Heart left ventricle (tissue), 16 donors: ENCODE measurements at regions not wholly inside any gene's neighbourhood (a gene's known extent, or its start where the extent isn't known, plus 50 kb on each side); places are given as distances from the start of the nearest gene placed in this dataset.

ENCODE experiments used
- ATAC-seq, 4 donors: fragments of 200-7000 bp; cut with Tn5 transposase; one replicate each; pipeline ENCODE4 v1.9.1; 2020 to 2022; ENCODE audit warnings: moderate library complexity in 4 of 4, mild to moderate bottlenecking in 3 of 4, moderate number of reproducible peaks in 1 of 4
- DNase-seq, 5 donors: peaks; one replicate each; pipeline ENCODE4 v3.0.0-alpha.2; 2020
- H3K27ac ChIP-seq, 12 donors: fragments of 200-600 bp; sonication (generic) in 4 of 12; one replicate each; pipeline versions ENCODE4 v1.5.0 to v1.8.0; 2016 to 2022; ENCODE audit warnings: mild to moderate bottlenecking in 2 of 12
- H3K27me3 ChIP-seq, 9 donors: fragments of 200-600 bp; sonication (generic) in 2 of 9; one replicate each; pipeline versions ENCODE4 v1.5.1 to v1.8.0; 2016 to 2022; ENCODE audit warnings: mild to moderate bottlenecking in 3 of 9
- H3K36me3 ChIP-seq, 9 donors: fragments of 200-600 bp; sonication (generic) in 2 of 9; one replicate each; pipeline versions ENCODE4 v1.5.0 to v1.8.0; 2018 to 2022; ENCODE audit warnings: mild to moderate bottlenecking in 2 of 9
- H3K4me1 ChIP-seq, 12 donors: fragments of 200-600 bp; sonication (generic) in 4 of 12; one replicate each; pipeline versions ENCODE4 v1.5.0 to v1.8.0; 2016 to 2022; ENCODE audit warnings: mild to moderate bottlenecking in 3 of 12
- H3K4me3 ChIP-seq, 12 donors: fragments of 200-600 bp; sonication (generic) in 4 of 12; one replicate each; pipeline versions ENCODE4 v1.5.0 to v1.8.0; 2017 to 2022; ENCODE audit warnings: mild to moderate bottlenecking in 9 of 12, moderate library complexity in 4 of 12
- H3K9me3 ChIP-seq, 12 donors: fragments of 200-600 bp; sonication (generic) in 4 of 12; one replicate each; pipeline versions ENCODE4 v1.5.0 to v1.8.0; 2016 to 2022; ENCODE audit warnings: mild to moderate bottlenecking in 1 of 12
- POLR2A ChIP-seq, 2 donors: fragments of 450-650 bp; IDR thresholded peaks; one replicate each; pipeline ENCODE4 v1.6.1; 2017; ENCODE audit warnings: antibody characterized with exemption in 2 of 2, mild to moderate bottlenecking in 2 of 2, moderate library complexity in 2 of 2
- WGBS, 4 donors: extraction: QIAGEN DNeasy Blood & Tissue Kit in 2 of 4; methylation state at CpG; one replicate each; pipeline versions ENCODE4 v1.1.5 to v1.1.7; 2013 to 2018; 5-methylcytosine and 5-hydroxymethylcytosine counted together
- intact Hi-C, 10 donors: fragments of 100-400 bp; cut with DNase I; formaldehyde crosslinking; loops; one replicate each; pipeline versions ENCODE4 v1.11.1 to v1.14.2; 2022
- TF ChIP-seq, protein P1 (sequence below), 12 donors: fragments of 200-600 bp; sonication (generic) in 4 of 12; IDR thresholded peaks; one replicate each; pipeline versions ENCODE4 v1.5.0 to v1.8.0; 2018 to 2022; ENCODE audit warnings: antibody characterized with exemption in 12 of 12, mild to moderate bottlenecking in 5 of 12
- donor health status: ischemic (EF 13 %, LVEDD 7.1; RV severe dilation, severe dysfunction).
- donor health status: healthy with polysubstance abuse.
- donor health status: DM: no; HTN: yes; CAD: no.
- donor health status: DM: no; HTN: no; CAD: no.
- donor health status: ischemic (EF 25% LVEDD 6.9; RV normal size, moderate dysfunction).
- donor health status: ischemic (EF 25% LVEDD 5.7; RV mildly dilated, moderate dysfunction).
- donor health status: healthy.
- donor health status: DM: yes; HTN: yes; CAD: no.
- donor health status: ischemic (EF 35%, LVEDD 5.7; RV mildly dilated, moderate dysfunction).
- donor health status: nonischemic (EF 11% LVEDD 7.7; RV severe dilation, severe dysfunction).
- donor health status: DM: yes; HTN: yes; CAD: no.
- donor health status: PGD.
- donor health status: ischemic (EF 29% LVEDD 5.4; RV normal size, mild dysfunction).
- donor health status: nonischemic (EF 23%, LVEDD 6.1; RV moderate dilation, normal function).

- peaks cover 0 to 2% (median 0%) of the 10 kb centered on the region in 12 donors for H3K9me3 ChIP-seq
- intact Hi-C loops = no loop called here
- no peak overlapping the region for H3K4me3 ChIP-seq
- ATAC-seq (no peak), DNase-seq (no peak)
- no peaks in the 10 kb centered on the region for H3K36me3 ChIP-seq
- no peaks in the 10 kb centered on the region for H3K27me3 ChIP-seq
- 64 to 72% (median 70%) methylated on average over 4 of the region's 4 CpGs for WGBS, 4 donors
- TF ChIP-seq, protein P1, sequence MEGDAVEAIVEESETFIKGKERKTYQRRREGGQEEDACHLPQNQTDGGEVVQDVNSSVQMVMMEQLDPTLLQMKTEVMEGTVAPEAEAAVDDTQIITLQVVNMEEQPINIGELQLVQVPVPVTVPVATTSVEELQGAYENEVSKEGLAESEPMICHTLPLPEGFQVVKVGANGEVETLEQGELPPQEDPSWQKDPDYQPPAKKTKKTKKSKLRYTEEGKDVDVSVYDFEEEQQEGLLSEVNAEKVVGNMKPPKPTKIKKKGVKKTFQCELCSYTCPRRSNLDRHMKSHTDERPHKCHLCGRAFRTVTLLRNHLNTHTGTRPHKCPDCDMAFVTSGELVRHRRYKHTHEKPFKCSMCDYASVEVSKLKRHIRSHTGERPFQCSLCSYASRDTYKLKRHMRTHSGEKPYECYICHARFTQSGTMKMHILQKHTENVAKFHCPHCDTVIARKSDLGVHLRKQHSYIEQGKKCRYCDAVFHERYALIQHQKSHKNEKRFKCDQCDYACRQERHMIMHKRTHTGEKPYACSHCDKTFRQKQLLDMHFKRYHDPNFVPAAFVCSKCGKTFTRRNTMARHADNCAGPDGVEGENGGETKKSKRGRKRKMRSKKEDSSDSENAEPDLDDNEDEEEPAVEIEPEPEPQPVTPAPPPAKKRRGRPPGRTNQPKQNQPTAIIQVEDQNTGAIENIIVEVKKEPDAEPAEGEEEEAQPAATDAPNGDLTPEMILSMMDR (IDR thresholded peaks at IDR 0.05) = no peak
- no peak for TF ChIP-seq POLR2A (IDR thresholded peaks at IDR 0.05)
- no peak overlapping the region for H3K27ac ChIP-seq
- H3K4me1 ChIP-seq = no peaks in the 10 kb centered on the region
Observed at GRCh38 chr2:79375817-79376216, 137.0 kb upstream of the CTNNA2 start.

- no peak for ATAC-seq
Observed at GRCh38 chr2:79373358-79374130, 139.3 kb upstream of the CTNNA2 start.

DNA sequence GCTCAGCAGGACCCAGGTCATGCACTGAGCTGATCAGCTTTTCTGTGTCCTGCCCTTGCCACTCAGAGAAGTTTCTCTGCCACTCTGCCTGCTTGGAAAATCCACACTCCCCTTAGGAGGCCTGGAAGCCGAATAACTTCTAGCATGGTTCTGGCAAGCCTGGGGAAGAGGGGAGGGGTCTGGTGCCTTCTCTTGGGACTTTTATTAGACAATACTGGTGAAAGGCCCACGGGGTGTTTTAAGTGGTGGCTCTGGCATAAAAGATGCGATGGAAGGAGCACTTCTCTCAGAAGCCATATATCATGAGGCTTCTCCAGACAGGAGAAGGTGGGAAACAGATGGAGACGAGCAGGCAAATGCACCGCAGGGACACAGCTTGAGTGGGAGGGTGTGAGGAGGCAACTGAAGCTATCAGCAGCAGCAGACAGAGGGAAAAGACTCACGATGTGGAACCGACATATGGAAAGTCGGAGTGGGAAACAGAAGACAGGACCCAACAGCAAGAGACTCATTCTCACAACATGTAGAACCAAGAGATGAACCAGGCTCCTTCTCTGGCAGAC is 141.8 kb upstream of the CTNNA2 start:
- intact Hi-C loops = no loop called here

More at GRCh38 chr2:79373358-79374130, 139.3 kb upstream of the CTNNA2 start:
- intact Hi-C loops = no loop called here
- Histone ChIP-seq H3K4me3 (no peak overlapping the region), H3K27me3 (no peaks in the 10 kb centered on the region), H3K9me3 (peaks cover 0 to 2% (median 0%) of the 10 kb centered on the region in 12 donors), H3K36me3 (no peaks in the 10 kb centered on the region), H3K4me1 (no peaks in the 10 kb centered on the region), H3K27ac (no peak overlapping the region)
- WGBS, 4 donors = 21 to 25% (median 24%) methylated on average over 3 to 4 of the region's 4 CpGs
- DNase-seq = no peak
- no peak for TF ChIP-seq POLR2A (IDR thresholded peaks at IDR 0.05)
- TF ChIP-seq, protein P1 (IDR thresholded peaks at IDR 0.05) = no peak

DNA sequence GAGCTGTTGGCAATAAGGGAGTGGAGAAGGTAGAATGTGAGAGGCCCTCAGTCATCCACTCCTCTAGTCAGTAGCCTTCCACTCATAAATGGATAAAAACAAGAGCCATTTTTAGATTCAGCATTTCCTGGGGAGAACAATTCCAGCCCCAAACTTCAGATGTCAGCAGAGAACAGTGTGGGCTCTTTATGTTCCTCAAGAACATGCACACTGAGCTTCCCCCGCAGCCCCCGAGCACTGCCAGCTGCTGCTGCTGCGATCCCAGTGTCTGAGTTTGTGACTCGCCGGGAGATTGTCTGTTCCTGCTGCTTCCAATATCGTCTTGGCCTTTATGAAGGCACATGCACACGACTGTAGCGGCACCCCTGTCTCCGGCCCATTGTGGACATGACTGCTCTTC is 143.7 kb upstream of the CTNNA2 start:
- DNase-seq (no peak), ATAC-seq (no peak)
- 71 to 81% (median 76%) methylated on average over 9 of the region's 9 CpGs for WGBS, 4 donors
- Histone ChIP-seq H3K4me3 (no peak overlapping the region), H3K27me3 (no peaks in the 10 kb centered on the region), H3K4me1 (no peaks in the 10 kb centered on the region), H3K27ac (no peak overlapping the region), H3K36me3 (no peaks in the 10 kb centered on the region), H3K9me3 (no peaks in the 10 kb centered on the region)
- intact Hi-C loops = no loop called here
- TF ChIP-seq, protein P1 (IDR thresholded peaks at IDR 0.05) = no peak
- TF ChIP-seq POLR2A (IDR thresholded peaks at IDR 0.05) = no peak

More for the DNA sequence above, 141.8 kb upstream of the CTNNA2 start:
- no peak overlapping the region for H3K4me3 ChIP-seq
- peaks cover 0 to 1% (median 0%) of the 10 kb centered on the region in 12 donors for H3K9me3 ChIP-seq
- WGBS, 4 donors = 38 to 46% (median 44%) methylated on average over 8 of the region's 8 CpGs
- ATAC-seq (no peak), DNase-seq (no peak)
- no peaks in the 10 kb centered on the region for H3K27me3 ChIP-seq
- H3K27ac ChIP-seq = no peak overlapping the region
- no peaks in the 10 kb centered on the region for H3K36me3 ChIP-seq
- no peaks in the 10 kb centered on the region for H3K4me1 ChIP-seq
- TF ChIP-seq POLR2A (IDR thresholded peaks at IDR 0.05) = no peak
- TF ChIP-seq, protein P1 (IDR thresholded peaks at IDR 0.05) = no peak
